ENCODE measurements at regions not wholly inside any gene's neighbourhood (a gene's known extent, or its start where the extent isn't known, plus 50 kb on each side); places are given as distances from the start of the nearest gene placed in this dataset.

DNA sequence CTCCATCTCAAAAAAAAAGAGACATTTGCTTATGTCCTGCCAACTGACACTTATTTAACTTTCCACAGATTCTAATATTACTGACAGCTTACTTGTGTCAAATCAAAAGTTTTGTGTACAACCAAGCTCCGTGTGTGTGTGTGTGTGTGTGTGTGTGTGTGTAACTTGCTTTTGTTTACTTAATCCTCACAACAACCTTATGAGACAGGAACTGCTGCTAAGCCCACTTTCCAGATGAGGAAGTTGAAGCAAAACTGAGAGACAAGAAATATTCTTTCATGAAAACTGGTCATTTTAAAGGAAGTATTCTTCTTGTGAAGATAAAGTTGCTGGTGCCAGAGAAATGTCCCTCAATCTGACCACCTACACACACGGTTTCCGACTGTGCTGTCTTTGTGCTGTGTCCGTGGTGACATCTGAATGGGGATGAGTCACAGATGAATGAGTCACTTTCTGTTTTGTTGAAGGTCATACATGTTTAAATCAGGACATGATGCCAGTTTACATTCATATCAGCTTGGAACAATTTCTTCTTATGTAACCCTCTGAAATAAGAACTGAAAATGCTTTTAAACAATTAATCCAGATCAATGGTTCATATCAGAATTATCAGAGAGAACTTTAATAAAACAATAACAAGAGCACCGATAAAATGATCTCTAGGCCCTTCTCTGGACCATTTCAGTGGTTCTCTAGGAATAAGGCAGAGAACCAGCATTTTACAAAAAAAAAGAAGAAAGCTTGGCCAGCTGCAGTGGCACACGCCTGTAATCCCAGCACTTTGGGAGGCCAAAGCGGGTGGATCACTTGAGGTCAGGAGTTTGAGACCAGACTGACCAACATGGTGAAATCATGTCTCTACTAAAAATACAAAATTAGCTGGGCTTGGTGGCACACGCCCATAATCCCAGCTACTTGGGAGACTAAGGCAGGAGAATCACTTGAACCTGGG is 95.5 kb downstream of the THNSL2 start:
- H3K9ac ChIP-seq (ENCODE audit: control insufficient read depth, insufficient read depth, low read length), result no peak overlapping the region
- ChIA-PET CTCF (interaction anchor here (1.0 to 1.2 kb wide), 4 partner anchors 12 to 74 kb away, joined by 3 to 4 read pairs (median 3); no protein-coding TSS in a partner anchor), RAD21 (ENCODE audit: unreplicated experiment) (interaction anchor here (0.7 to 0.8 kb wide), 2 partner anchors 24 to 26 kb away, joined by 3 read pairs; no protein-coding TSS in a partner anchor), SMC1A (ENCODE audit: uncharacterized antibody, unreplicated experiment) (interaction anchor here (0.6 to 1.3 kb wide), 8 partner anchors 9 to 64 kb away, joined by 3 to 5 read pairs (median 4); no protein-coding TSS in a partner anchor), POLR2A (no interaction called here)
- peak; percentile 40 for DNase-seq (ENCODE audit: low read depth, low spot score)
- no peaks in the 10 kb centered on the region for H3K9me3 ChIP-seq (replicated peaks; ENCODE audit: control insufficient read depth, insufficient read depth, low read length)
- no peaks in the 10 kb centered on the region for H4K20me1 ChIP-seq (ENCODE audit: control insufficient read depth, insufficient read depth)
- no peaks in the 10 kb centered on the region for H3K4me1 ChIP-seq (ENCODE audit: control insufficient read depth, insufficient read depth, low read length)
- H3K27ac ChIP-seq (ENCODE audit: control insufficient read depth, insufficient read depth), result no peak overlapping the region
- no peak for FAIRE-seq
- 28% methylated on average over 8 of the region's 8 CpGs for WGBS (ENCODE audit: insufficient coverage, insufficient replicate concordance, low lambda C conversion rate, missing lambda C conversion rate)
- no peaks in the 10 kb centered on the region for H3K36me3 ChIP-seq (ENCODE audit: control insufficient read depth in 2 of 2, insufficient read depth in 2 of 2, low read length in 1 of 2)
- H3K27me3 ChIP-seq (replicated peaks in 1 of 2; ENCODE audit: control insufficient read depth in 2 of 2, insufficient read depth in 2 of 2, low read length in 1 of 2), result no peaks in the 10 kb centered on the region
- peak; percentile 98 for ATAC-seq
- H2AFZ ChIP-seq (ENCODE audit: control insufficient read depth, low read depth, low read length), result no peak overlapping the region; the same call in 1 of the 2 replicates
- in situ Hi-C loops (cut with MboI) (no loop called here), intact Hi-C loops (cut with micrococcal nuclease; ENCODE audit: unreplicated experiment) (loop anchor here (5.0 kb wide), 1 partner anchor 67 kb away; no protein-coding TSS in a partner anchor)
- no peak overlapping the region for H3K4me3 ChIP-seq
- no peak overlapping the region for H3K4me2 ChIP-seq (ENCODE audit: control insufficient read depth, insufficient read depth)
- no peaks in the 10 kb centered on the region for H3K79me2 ChIP-seq (ENCODE audit: control insufficient read depth, insufficient read depth, low read length)
- BruUV-seq (replicated peaks), result no TSS peak
- peak; percentile 85; the same call in 1 of the 2 replicates for TF ChIP-seq ESRRA (IDR thresholded peaks at IDR 0.05; ENCODE audit: low read length)
- peak in 1 of 2 experiments; percentile 33; a peak in 1 of 4 replicates for TF ChIP-seq BHLHE40 (IDR thresholded peaks at IDR 0.05; ENCODE audit: borderline replicate concordance in 1 of 2, low read depth in 2 of 2, low read length in 1 of 2)
- peak; percentile 25; the same call in 1 of the 2 replicates for TF ChIP-seq ZNF217 (IDR thresholded peaks at IDR 0.05)
- TF ChIP-seq IKZF2 (IDR thresholded peaks at IDR 0.05), result peak; percentile 49 to 54; a peak in 2 of 4 replicates
- TF ChIP-seq, protein P1, sequence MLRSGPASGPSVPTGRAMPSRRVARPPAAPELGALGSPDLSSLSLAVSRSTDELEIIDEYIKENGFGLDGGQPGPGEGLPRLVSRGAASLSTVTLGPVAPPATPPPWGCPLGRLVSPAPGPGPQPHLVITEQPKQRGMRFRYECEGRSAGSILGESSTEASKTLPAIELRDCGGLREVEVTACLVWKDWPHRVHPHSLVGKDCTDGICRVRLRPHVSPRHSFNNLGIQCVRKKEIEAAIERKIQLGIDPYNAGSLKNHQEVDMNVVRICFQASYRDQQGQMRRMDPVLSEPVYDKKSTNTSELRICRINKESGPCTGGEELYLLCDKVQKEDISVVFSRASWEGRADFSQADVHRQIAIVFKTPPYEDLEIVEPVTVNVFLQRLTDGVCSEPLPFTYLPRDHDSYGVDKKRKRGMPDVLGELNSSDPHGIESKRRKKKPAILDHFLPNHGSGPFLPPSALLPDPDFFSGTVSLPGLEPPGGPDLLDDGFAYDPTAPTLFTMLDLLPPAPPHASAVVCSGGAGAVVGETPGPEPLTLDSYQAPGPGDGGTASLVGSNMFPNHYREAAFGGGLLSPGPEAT (IDR thresholded peaks at IDR 0.05; ENCODE audit: low read depth), result peak; percentile 32; the same call in 1 of the 2 replicates
- peak; percentile 78 for TF ChIP-seq ATF7 (IDR thresholded peaks at IDR 0.05; ENCODE audit: low read depth)
- TF ChIP-seq, protein P2, sequence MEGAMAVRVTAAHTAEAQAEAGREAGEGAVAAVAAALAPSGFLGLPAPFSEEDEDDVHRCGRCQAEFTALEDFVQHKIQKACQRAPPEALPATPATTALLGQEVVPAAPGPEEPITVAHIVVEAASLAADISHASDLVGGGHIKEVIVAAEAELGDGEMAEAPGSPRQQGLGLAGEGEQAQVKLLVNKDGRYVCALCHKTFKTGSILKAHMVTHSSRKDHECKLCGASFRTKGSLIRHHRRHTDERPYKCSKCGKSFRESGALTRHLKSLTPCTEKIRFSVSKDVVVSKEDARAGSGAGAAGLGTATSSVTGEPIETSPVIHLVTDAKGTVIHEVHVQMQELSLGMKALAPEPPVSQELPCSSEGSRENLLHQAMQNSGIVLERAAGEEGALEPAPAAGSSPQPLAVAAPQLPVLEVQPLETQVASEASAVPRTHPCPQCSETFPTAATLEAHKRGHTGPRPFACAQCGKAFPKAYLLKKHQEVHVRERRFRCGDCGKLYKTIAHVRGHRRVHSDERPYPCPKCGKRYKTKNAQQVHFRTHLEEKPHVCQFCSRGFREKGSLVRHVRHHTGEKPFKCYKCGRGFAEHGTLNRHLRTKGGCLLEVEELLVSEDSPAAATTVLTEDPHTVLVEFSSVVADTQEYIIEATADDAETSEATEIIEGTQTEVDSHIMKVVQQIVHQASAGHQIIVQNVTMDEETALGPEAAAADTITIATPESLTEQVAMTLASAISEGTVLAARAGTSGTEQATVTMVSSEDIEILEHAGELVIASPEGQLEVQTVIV (IDR thresholded peaks at IDR 0.05; ENCODE audit: borderline replicate concordance, partially characterized antibody), result no peak
- peak; percentile 63 for TF ChIP-seq IKZF1 (conservative IDR thresholded peaks at IDR 0.05)
- TF ChIP-seq POLR2A (IDR thresholded peaks at IDR 0.05; ENCODE audit: low read depth, low read length), result no peak
- TF ChIP-seq, protein P3, sequence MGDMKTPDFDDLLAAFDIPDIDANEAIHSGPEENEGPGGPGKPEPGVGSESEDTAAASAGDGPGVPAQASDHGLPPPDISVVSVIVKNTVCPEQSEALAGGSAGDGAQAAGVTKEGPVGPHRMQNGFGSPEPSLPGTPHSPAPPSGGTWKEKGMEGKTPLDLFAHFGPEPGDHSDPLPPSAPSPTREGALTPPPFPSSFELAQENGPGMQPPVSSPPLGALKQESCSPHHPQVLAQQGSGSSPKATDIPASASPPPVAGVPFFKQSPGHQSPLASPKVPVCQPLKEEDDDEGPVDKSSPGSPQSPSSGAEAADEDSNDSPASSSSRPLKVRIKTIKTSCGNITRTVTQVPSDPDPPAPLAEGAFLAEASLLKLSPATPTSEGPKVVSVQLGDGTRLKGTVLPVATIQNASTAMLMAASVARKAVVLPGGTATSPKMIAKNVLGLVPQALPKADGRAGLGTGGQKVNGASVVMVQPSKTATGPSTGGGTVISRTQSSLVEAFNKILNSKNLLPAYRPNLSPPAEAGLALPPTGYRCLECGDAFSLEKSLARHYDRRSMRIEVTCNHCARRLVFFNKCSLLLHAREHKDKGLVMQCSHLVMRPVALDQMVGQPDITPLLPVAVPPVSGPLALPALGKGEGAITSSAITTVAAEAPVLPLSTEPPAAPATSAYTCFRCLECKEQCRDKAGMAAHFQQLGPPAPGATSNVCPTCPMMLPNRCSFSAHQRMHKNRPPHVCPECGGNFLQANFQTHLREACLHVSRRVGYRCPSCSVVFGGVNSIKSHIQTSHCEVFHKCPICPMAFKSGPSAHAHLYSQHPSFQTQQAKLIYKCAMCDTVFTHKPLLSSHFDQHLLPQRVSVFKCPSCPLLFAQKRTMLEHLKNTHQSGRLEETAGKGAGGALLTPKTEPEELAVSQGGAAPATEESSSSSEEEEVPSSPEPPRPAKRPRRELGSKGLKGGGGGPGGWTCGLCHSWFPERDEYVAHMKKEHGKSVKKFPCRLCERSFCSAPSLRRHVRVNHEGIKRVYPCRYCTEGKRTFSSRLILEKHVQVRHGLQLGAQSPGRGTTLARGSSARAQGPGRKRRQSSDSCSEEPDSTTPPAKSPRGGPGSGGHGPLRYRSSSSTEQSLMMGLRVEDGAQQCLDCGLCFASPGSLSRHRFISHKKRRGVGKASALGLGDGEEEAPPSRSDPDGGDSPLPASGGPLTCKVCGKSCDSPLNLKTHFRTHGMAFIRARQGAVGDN (IDR thresholded peaks at IDR 0.05), result no peak
- 0 out of 2 replicates have a peak, but pooled peaks have one; percentile 18 for TF ChIP-seq NBN (IDR thresholded peaks at IDR 0.05)
- peak; percentile 60; the same call in 1 of the 2 replicates for TF ChIP-seq MTA2 (IDR thresholded peaks at IDR 0.05; ENCODE audit: low read depth)
